ENCODE measurements at regions not wholly inside any gene's neighbourhood (a gene's known extent, or its start where the extent isn't known, plus 50 kb on each side); places are given as distances from the start of the nearest gene placed in this dataset.
"Not testable (repeated sequence)": the region's sequence is repeated elsewhere in the genome, so short reads cannot be mapped to it uniquely, and the experiment has no call there.

GRCh38 chr3:153642576-153642975 is 478.6 kb upstream of the ARHGEF26 start:
- TF ChIP-seq CTCF (IDR thresholded peaks at IDR 0.05; ENCODE audit: low read depth, low read length); EZH2phosphoT487 (IDR thresholded peaks at IDR 0.05; ENCODE audit: low read depth): not testable (repeated sequence)
